H1 (cell line): ENCODE measurements at regions not wholly inside any gene's neighbourhood (a gene's known extent, or its start where the extent isn't known, plus 50 kb on each side); places are given as distances from the start of the nearest gene placed in this dataset.

Experiments
- CTCF ChIA-PET: fragments of 300-600 bp; sonication (Branson Sonifier 250); formaldehyde crosslinking; loops from one replicate; lab custom pipeline; 2021; ENCODE audit not compliant: partially characterized antibody; lab: Charles Lee
- POLR2A ChIA-PET: fragments of 300-600 bp; sonication (Branson Sonifier 250); formaldehyde crosslinking; loops from one replicate; lab custom pipeline; 2021; ENCODE audit warnings: inconsistent platforms; ENCODE audit not compliant: partially characterized antibody; lab: Charles Lee
- DNase-seq, 2 experiments: peaks; one replicate each; pipeline versions ENCODE4 v3.0.0 to v3.0.0-alpha.2; 2010 to 2022; ENCODE audit warnings: low spot score in 2 of 2, low read depth in 1 of 2, mixed read lengths in 1 of 2
- FAIRE-seq: peaks from 2 replicates; lab custom pipeline; 2011; peaks lifted over from hg19 to GRCh38; lab: Jason Lieb, UNC
- H2AFZ ChIP-seq: 2 replicates; pipeline ENCODE4 v1.8.1; 2012; ENCODE audit warnings: low read length, inconsistent platforms
- H2AK5ac ChIP-seq: 2 replicates; pipeline ENCODE4 v1.6.1; 2013; ENCODE audit warnings: low read depth, low read length
- H2BK120ac ChIP-seq: replicated peaks from 2 replicates; pipeline ENCODE3; 2013; ENCODE audit warnings: low read depth, low read length, inconsistent platforms
- H2BK12ac ChIP-seq: 2 replicates; pipeline ENCODE4 v1.6.1; 2013; ENCODE audit warnings: low read depth, low read length
- H2BK15ac ChIP-seq: 2 replicates; pipeline ENCODE4 v1.6.1; 2013; ENCODE audit warnings: low read length
- H2BK20ac ChIP-seq: 2 replicates; pipeline ENCODE4 v1.6.1; 2013; ENCODE audit warnings: low read length
- H2BK5ac ChIP-seq: 2 replicates; pipeline ENCODE4 v1.6.1; 2013; ENCODE audit warnings: low read depth, low read length
- H3K14ac ChIP-seq: 2 replicates; pipeline ENCODE4 v1.6.1; 2013; ENCODE audit warnings: inconsistent platforms; ENCODE audit not compliant: insufficient read length
- H3K18ac ChIP-seq: 2 replicates; pipeline ENCODE4 v1.6.1; 2013; ENCODE audit warnings: low read length; ENCODE audit errors: extremely low read depth
- H3K23ac ChIP-seq: 2 replicates; pipeline ENCODE4 v1.6.1; 2013; ENCODE audit warnings: inconsistent platforms; ENCODE audit not compliant: insufficient read length
- H3K23me2 ChIP-seq: 2 replicates; pipeline ENCODE4 v1.6.1; 2013; ENCODE audit warnings: low read depth, low read length
- H3K27ac ChIP-seq: 2 replicates; pipeline ENCODE4 v1.6.1; 2011; ENCODE audit warnings: low read depth, low read length, inconsistent platforms
- H3K27me3 ChIP-seq, 4 experiments: replicated peaks in 1 of 4; 1 replicate in 1 of 4; 2 replicates in 3 of 4; pipeline versions ENCODE4 v1.6.1 to v1.8.1; 2011 to 2013; ENCODE audit warnings: low read length in 3 of 4, mild to moderate bottlenecking in 3 of 4, inconsistent platforms in 2 of 4, mixed read lengths in 2 of 4, moderate library complexity in 1 of 4; ENCODE audit not compliant: control insufficient read depth in 3 of 4, insufficient read depth in 3 of 4; ENCODE audit errors: extremely low read depth in 1 of 4
- H3K36me3 ChIP-seq, 4 experiments: 2 replicates each; pipeline versions ENCODE4 v1.6.1 to v1.8.1; 2011 to 2013; ENCODE audit warnings: mild to moderate bottlenecking in 4 of 4, low read length in 3 of 4, moderate library complexity in 2 of 4, control low read depth in 1 of 4, inconsistent platforms in 1 of 4; ENCODE audit not compliant: insufficient read depth in 4 of 4, control insufficient read depth in 2 of 4
- H3K4ac ChIP-seq: replicated peaks from 2 replicates; pipeline ENCODE3; 2013; ENCODE audit warnings: low read length, low read depth, mixed read lengths, inconsistent platforms; ENCODE audit not compliant: insufficient read length
- H3K4me1 ChIP-seq, 4 experiments: replicated peaks in 1 of 4; 1 replicate in 1 of 4; 2 replicates in 3 of 4; pipeline versions ENCODE4 v1.6.1 to v1.8.1; 2011 to 2013; ENCODE audit warnings: low read length in 3 of 4, inconsistent platforms in 2 of 4, mixed read lengths in 1 of 4; ENCODE audit not compliant: insufficient read depth in 4 of 4, control insufficient read depth in 3 of 4
- H3K4me2 ChIP-seq, 2 experiments: 2 replicates each; pipeline versions ENCODE4 v1.6.1 to v1.8.1; 2011 to 2013; ENCODE audit warnings: low read depth in 2 of 2, low read length in 2 of 2, control low read depth in 1 of 2, inconsistent platforms in 1 of 2, mild to moderate bottlenecking in 1 of 2; ENCODE audit not compliant: insufficient read depth in 1 of 2
- H3K4me3 ChIP-seq, 4 experiments: fragments of 200-600, 300-600 bp in 1 of 4; sonication (generic), shearing (Covaris generic), sonication (Bioruptor Twin) in 1 of 4; 2 replicates each; pipeline versions ENCODE4 v1.5.1 to v1.8.1; 2011 to 2016; ENCODE audit warnings: low read length in 4 of 4, low read depth in 3 of 4, control low read depth in 2 of 4, inconsistent platforms in 2 of 4, mild to moderate bottlenecking in 2 of 4, mixed read lengths in 1 of 4, moderate library complexity in 1 of 4; ENCODE audit not compliant: insufficient read depth in 2 of 4; ENCODE audit errors: extremely low read depth in 1 of 4
- H3K56ac ChIP-seq: replicated peaks from 2 replicates; pipeline ENCODE3; 2013; ENCODE audit warnings: low read depth, mild to moderate bottlenecking, mixed read lengths, low read length, inconsistent platforms; ENCODE audit not compliant: insufficient read length
- H3K79me1 ChIP-seq: 2 replicates; pipeline ENCODE4 v1.6.1; 2013; ENCODE audit warnings: low read depth, low read length, control low read depth
- H3K79me2 ChIP-seq, 2 experiments: 2 replicates each; pipeline versions ENCODE4 v1.6.1 to v1.8.1; 2012 to 2013; ENCODE audit warnings: low read length in 2 of 2, mild to moderate bottlenecking in 2 of 2, inconsistent platforms in 1 of 2; ENCODE audit not compliant: insufficient read depth in 2 of 2, control insufficient read depth in 1 of 2
- H3K9ac ChIP-seq, 4 experiments: replicated peaks in 1 of 4; 1 replicate in 1 of 4; 2 replicates in 3 of 4; pipeline versions ENCODE4 v1.6.1 to v1.8.1; 2011 to 2013; ENCODE audit warnings: low read depth in 3 of 4, low read length in 3 of 4, control low read depth in 2 of 4, mild to moderate bottlenecking in 2 of 4, moderate library complexity in 2 of 4, inconsistent platforms in 1 of 4; ENCODE audit errors: extremely low read depth in 1 of 4
- H3K9me3 ChIP-seq, 2 experiments: 2 replicates each; pipeline versions ENCODE4 v1.6.1 to v1.8.1; 2012 to 2013; ENCODE audit warnings: mild to moderate bottlenecking in 2 of 2, moderate library complexity in 2 of 2, control low read depth in 1 of 2, inconsistent platforms in 1 of 2, low read depth in 1 of 2, low read length in 1 of 2, mixed read lengths in 1 of 2; ENCODE audit not compliant: insufficient read depth in 2 of 2
- H4K20me1 ChIP-seq, 2 experiments: replicated peaks in 1 of 2; 2 replicates each; pipeline versions ENCODE3 to v1.8.1; 2011 to 2013; ENCODE audit warnings: inconsistent platforms in 2 of 2, low read length in 2 of 2, mild to moderate bottlenecking in 1 of 2; ENCODE audit not compliant: insufficient read depth in 2 of 2, control insufficient read depth in 1 of 2
- H4K5ac ChIP-seq: 2 replicates; pipeline ENCODE4 v1.6.1; 2013; ENCODE audit warnings: low read length, low read depth, mixed read lengths, inconsistent platforms; ENCODE audit not compliant: insufficient read length
- H4K8ac ChIP-seq: 2 replicates; pipeline ENCODE4 v1.8.0; 2013; ENCODE audit warnings: mild to moderate bottlenecking, moderate library complexity, low read length, inconsistent platforms; ENCODE audit not compliant: insufficient read depth; ENCODE audit errors: extremely low read depth
- H4K91ac ChIP-seq: replicated peaks from 2 replicates; pipeline ENCODE3; 2013; ENCODE audit warnings: low read length, mixed read lengths, inconsistent platforms; ENCODE audit not compliant: insufficient read length
- BCL11A ChIP-seq, 2 experiments: IDR thresholded peaks; one replicate each; pipeline ENCODE4 v1.6.1; 2011; ENCODE audit warnings: low read depth in 2 of 2, low read length in 2 of 2, mild to moderate bottlenecking in 2 of 2
- CTCF ChIP-seq, 3 experiments: IDR thresholded peaks; 1 replicate in 2 of 3; 2 replicates in 1 of 3; pipeline versions ENCODE4 v1.5.1 to v1.6.1; 2011; ENCODE audit warnings: low read length in 3 of 3, mild to moderate bottlenecking in 3 of 3, inconsistent platforms in 2 of 3, low read depth in 1 of 3, moderate library complexity in 1 of 3; ENCODE audit not compliant: insufficient read depth in 1 of 3; ENCODE audit errors: control extremely low read depth in 1 of 3
- MAX ChIP-seq: IDR thresholded peaks from 2 replicates; pipeline ENCODE4 v1.6.1; 2012; ENCODE audit warnings: inconsistent platforms
- SAP30 ChIP-seq: fragments of 300-600 bp; sonication (generic); IDR thresholded peaks from 2 replicates; pipeline ENCODE4 v1.7.1; 2012; ENCODE audit warnings: low read length, moderate library complexity, mild to moderate bottlenecking, inconsistent platforms; ENCODE audit not compliant: insufficient read depth, insufficient replicate concordance
- SIRT6 ChIP-seq: IDR thresholded peaks from one replicate; pipeline ENCODE4 v1.7.1; 2012; ENCODE audit warnings: low read length, inconsistent platforms
- whole genome bisulfite sequencing, 2 experiments: shearing (Covaris generic) in 1 of 2; methylation state at CpG; one replicate each; pipeline versions ENCODE4 v1.1.6 to v1.1.7; 2013 to 2015; ENCODE audit warnings: low lambda C conversion rate in 2 of 2, mixed read lengths in 2 of 2, inconsistent platforms in 1 of 2, low coverage in 1 of 2, missing lambda C conversion rate in 1 of 2; ENCODE audit not compliant: insufficient replicate concordance in 2 of 2, insufficient coverage in 1 of 2, insufficient read length in 1 of 2; ENCODE audit errors: extremely low coverage in 1 of 2, missing lambda C conversion rate in 1 of 2; 5-methylcytosine and 5-hydroxymethylcytosine counted together

GRCh38 chr9:13431692-13432091 lies 152.2 kb upstream of the MPDZ start:
- Histone ChIP-seq H3K27ac (no peak overlapping the region), H3K4me1 (peaks cover 3 to 23% (median 12%) of the 10 kb centered on the region in 4 experiments), H3K4me2 (no peak overlapping the region), H2BK12ac (no peak overlapping the region), H3K23ac (no peak overlapping the region), H2BK5ac (no peak overlapping the region), H3K79me2 (no peaks in the 10 kb centered on the region), H2AK5ac (no peak overlapping the region), H3K18ac (no peak overlapping the region), H4K91ac (no peak overlapping the region), H2AFZ (no peak overlapping the region), H3K9ac (no peak overlapping the region), H2BK15ac (no peak overlapping the region), H3K23me2 (no peaks in the 10 kb centered on the region), H3K14ac (no peak overlapping the region), H3K36me3 (no peaks in the 10 kb centered on the region), H4K20me1 (no peaks in the 10 kb centered on the region), H2BK120ac (no peak overlapping the region), H2BK20ac (no peak overlapping the region), H3K4me3 (no peak overlapping the region), H4K5ac (no peak overlapping the region), H3K27me3 (no peaks in the 10 kb centered on the region), H3K4ac (no peak overlapping the region), H3K56ac (no peak overlapping the region), H4K8ac (no peak overlapping the region), H3K79me1 (no peaks in the 10 kb centered on the region), H3K9me3 (no peaks in the 10 kb centered on the region)
- ChIA-PET CTCF (interaction anchor here (0.7 to 1.3 kb wide), 2 partner anchors 9 to 49 kb away, joined by 4 read pairs; no protein-coding TSS in a partner anchor), POLR2A (interaction anchor here (0.7 kb wide), 1 partner anchor 55 kb away, joined by 4 read pairs; no protein-coding TSS in a partner anchor)
- no peak for FAIRE-seq
- DNase-seq = no peak
- WGBS, 2 experiments = 88% methylated on average over 2 of the region's 2 CpGs; no CpG with 5 or more reads in 1 of the 2 experiments
- TF ChIP-seq SIRT6 (no peak), MAX (no peak), BCL11A (IDR thresholded peaks at IDR 0.05; ENCODE audit: low read depth in 2 of 2, low read length in 2 of 2) (no peak), SAP30 (no peak), CTCF (IDR thresholded peaks at IDR 0.05; ENCODE audit: control extremely low read depth in 1 of 3, insufficient read depth in 1 of 3, low read depth in 1 of 3, low read length in 3 of 3) (no peak)
